ENCODE measurements at regions not wholly inside any gene's neighbourhood (a gene's known extent, or its start where the extent isn't known, plus 50 kb on each side); places are given as distances from the start of the nearest gene placed in this dataset.

- FAIRE-seq (no peak), DNase-seq (ENCODE audit: low spot score) (no peak), ATAC-seq (no peak)
- Histone ChIP-seq H3K36me3 (replicated peaks in 1 of 2; ENCODE audit: control insufficient read depth in 1 of 2, insufficient read depth in 2 of 2, low read length in 2 of 2) (no peaks in the 10 kb centered on the region), H4K20me1 (ENCODE audit: insufficient read depth, low read length) (no peaks in the 10 kb centered on the region), H3K27ac (ENCODE audit: extremely low read length, insufficient read depth, low read length) (no peak overlapping the region), H3K9me3 (ENCODE audit: low read length) (no peaks in the 10 kb centered on the region), H3K4me1 (ENCODE audit: insufficient read depth, low read length) (no peaks in the 10 kb centered on the region), H2AFZ (ENCODE audit: low read length) (no peak overlapping the region), H3K4me3 (replicated peaks in 1 of 3; ENCODE audit: insufficient read depth in 1 of 3, low read depth in 2 of 3, low read length in 3 of 3) (no peak overlapping the region), H3K9ac (ENCODE audit: insufficient read depth, low read depth, low read length) (no peak overlapping the region), H3K27me3 (ENCODE audit: control insufficient read depth in 1 of 2, insufficient read depth in 2 of 2, low read length in 2 of 2) (no peaks in the 10 kb centered on the region), H3K79me2 (ENCODE audit: insufficient read depth, low read length) (no peaks in the 10 kb centered on the region), H3K4me2 (ENCODE audit: low read depth, low read length) (no peak overlapping the region)
- ChIA-PET POLR2A (no interaction called here), CTCF (ENCODE audit: low intra/inter-chr PET ratio, low total read pairs) (no interaction called here)
- 0% methylated on average over 1 of the region's 2 CpGs for WGBS (ENCODE audit: low lambda C conversion rate)
- in situ Hi-C loops (cut with HindIII; ENCODE audit: extremely low pct_ligation_motif_present, low pct_unique_long_range_greater_than_20kb): no loop called here
- intact Hi-C loops (cut with micrococcal nuclease; ENCODE audit: unreplicated experiment): no loop called here
- BruUV-seq (replicated peaks): no TSS peak
- TF ChIP-seq ARNT (IDR thresholded peaks at IDR 0.05): no peak
- TF ChIP-seq IRF9 (CRISPR knock-in tag; IDR thresholded peaks at IDR 0.05; ENCODE audit: borderline replicate concordance): no peak
- no peak for TF ChIP-seq ATRX (CRISPR knock-in tag; IDR thresholded peaks at IDR 0.05; ENCODE audit: borderline replicate concordance)
- no peak for TF ChIP-seq ARHGAP35 (CRISPR knock-in tag; IDR thresholded peaks at IDR 0.05; ENCODE audit: borderline replicate concordance)
- no peak for TF ChIP-seq STAG1 (CRISPR knock-in tag; IDR thresholded peaks at IDR 0.05)
- no peak for TF ChIP-seq HHEX (CRISPR knock-in tag; IDR thresholded peaks at IDR 0.05)
- no peak for TF ChIP-seq ZNF550 (CRISPR knock-in tag; IDR thresholded peaks at IDR 0.05; ENCODE audit: borderline replicate concordance)
These were observed 67.5 kb downstream of the YIPF5 start for GRCh38 chr5:144102979-144103378.

- POLR2A ChIA-PET: no interaction called here
- Histone ChIP-seq H3K9ac (ENCODE audit: insufficient read depth, low read depth, low read length) (no peak overlapping the region), H3K4me1 (ENCODE audit: insufficient read depth, low read length) (no peaks in the 10 kb centered on the region), H4K20me1 (ENCODE audit: insufficient read depth, low read length) (no peaks in the 10 kb centered on the region), H3K9me3 (ENCODE audit: low read length) (no peaks in the 10 kb centered on the region), H3K79me2 (ENCODE audit: insufficient read depth, low read length) (no peaks in the 10 kb centered on the region), H2AFZ (ENCODE audit: low read length) (no peak overlapping the region), H3K4me3 (replicated peaks in 1 of 3; ENCODE audit: insufficient read depth in 1 of 3, low read depth in 2 of 3, low read length in 3 of 3) (no peak overlapping the region), H3K36me3 (replicated peaks in 1 of 2; ENCODE audit: control insufficient read depth in 1 of 2, insufficient read depth in 2 of 2, low read length in 2 of 2) (no peaks in the 10 kb centered on the region), H3K27ac (ENCODE audit: extremely low read length, insufficient read depth, low read length) (no peak overlapping the region), H3K4me2 (ENCODE audit: low read depth, low read length) (no peak overlapping the region), H3K27me3 (ENCODE audit: control insufficient read depth in 1 of 2, insufficient read depth in 2 of 2, low read length in 2 of 2) (no peaks in the 10 kb centered on the region)
- CTCF ChIA-PET (ENCODE audit: low intra/inter-chr PET ratio, low total read pairs): no interaction called here
- intact Hi-C loops (cut with micrococcal nuclease; ENCODE audit: unreplicated experiment) (no loop called here), in situ Hi-C loops (cut with HindIII; ENCODE audit: extremely low pct_ligation_motif_present, low pct_unique_long_range_greater_than_20kb) (no loop called here)
- WGBS (ENCODE audit: low lambda C conversion rate): 25% methylated on average over 6 of the region's 6 CpGs
- no peak for FAIRE-seq
- ATAC-seq: no peak
- no TSS peak for BruUV-seq (replicated peaks)
- no peak for DNase-seq (ENCODE audit: low spot score)
- TF ChIP-seq ZBTB21 (CRISPR knock-in tag; IDR thresholded peaks at IDR 0.05) (no peak), HMG20A (CRISPR knock-in tag; IDR thresholded peaks at IDR 0.05; ENCODE audit: borderline replicate concordance) (no peak), NR2C2 (CRISPR knock-in tag; IDR thresholded peaks at IDR 0.05; ENCODE audit: borderline replicate concordance) (no peak), DMAP1 (CRISPR knock-in tag; IDR thresholded peaks at IDR 0.05) (no peak), REL (CRISPR knock-in tag; conservative IDR thresholded peaks at IDR 0.05) (no peak), ZKSCAN1 (IDR thresholded peaks at IDR 0.05; ENCODE audit: low read length) (no peak), ZNF580 (CRISPR knock-in tag; IDR thresholded peaks at IDR 0.05; ENCODE audit: borderline replicate concordance, low read depth) (no peak), REXO4 (CRISPR knock-in tag; IDR thresholded peaks at IDR 0.05; ENCODE audit: borderline replicate concordance) (no peak), ZNF333 (CRISPR knock-in tag; IDR thresholded peaks at IDR 0.05; ENCODE audit: borderline replicate concordance) (no peak), SNAI1 (CRISPR knock-in tag; IDR thresholded peaks at IDR 0.05; ENCODE audit: borderline replicate concordance) (no peak)
These were observed 66.6 kb downstream of the YIPF5 start for GRCh38 chr5:144103611-144104485.

Data from HepG2 (cell line).